ENCODE measurements at regions not wholly inside any gene's neighbourhood (a gene's known extent, or its start where the extent isn't known, plus 50 kb on each side); places are given as distances from the start of the nearest gene placed in this dataset.
"Not testable (repeated sequence)": the region's sequence is repeated elsewhere in the genome, so short reads cannot be mapped to it uniquely, and the experiment has no call there.

DNA sequence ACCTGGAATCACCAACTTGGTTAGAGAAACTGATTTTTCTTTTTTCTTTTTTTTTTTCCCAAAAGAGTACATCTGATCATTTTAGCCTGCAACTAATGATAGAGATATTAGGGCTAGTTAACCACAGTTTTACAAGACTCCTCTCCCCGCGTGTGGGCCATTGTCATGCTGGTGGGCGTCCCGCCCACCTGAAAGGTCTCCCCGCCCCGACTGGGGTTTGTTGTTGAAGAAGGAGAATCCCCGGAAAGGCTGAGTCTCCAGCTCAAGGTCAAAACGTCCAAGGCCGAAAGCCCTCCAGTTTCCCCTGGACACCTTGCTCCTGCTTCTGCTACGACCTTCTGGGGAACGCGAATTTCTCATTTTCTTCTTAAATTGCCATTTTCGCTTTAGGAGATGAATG is 162.0 kb downstream of the RTL9 start:
- POLR2A ChIA-PET, result not testable (repeated sequence)

DNA sequence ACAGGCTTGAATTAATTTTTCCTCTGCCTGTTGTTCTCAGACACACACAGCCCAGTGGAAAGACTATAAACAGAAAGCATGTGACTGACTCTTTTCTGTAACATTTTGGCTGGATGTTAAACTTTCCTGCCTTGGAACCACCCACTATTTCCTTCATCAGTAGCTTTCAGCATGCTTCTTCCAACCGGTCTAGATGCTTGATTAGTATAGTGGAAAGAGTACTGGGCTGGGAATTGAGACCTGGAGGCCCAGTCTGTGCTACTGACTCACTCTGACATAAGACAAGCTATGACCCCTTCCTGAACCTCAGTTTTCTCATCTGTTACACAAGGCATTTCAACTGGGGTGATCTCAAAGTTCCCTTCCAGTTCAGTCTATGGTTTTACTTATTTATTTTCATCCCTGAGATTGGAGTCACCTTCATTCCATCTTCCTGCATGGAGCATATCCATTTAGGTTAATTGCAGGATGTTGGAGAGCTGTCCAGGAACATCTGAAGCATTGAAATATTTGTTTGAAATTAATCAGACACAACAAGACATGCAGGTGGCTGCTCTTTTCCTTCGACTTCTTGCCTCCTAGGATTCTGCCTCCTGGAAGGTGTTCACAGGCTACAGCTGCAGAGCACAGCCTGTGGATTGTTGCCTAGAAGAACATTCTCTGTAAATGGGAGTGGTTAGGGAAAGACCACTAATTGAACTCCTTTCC is 173.4 kb downstream of the RTL9 start:
- H3K4me3 Mint-ChIP-seq, result no peak overlapping the region
- H3K36me3 Mint-ChIP-seq (ENCODE audit: low read depth), result no peaks in the 10 kb centered on the region
- intact Hi-C loops (cut with DNase I, micrococcal nuclease), result no loop called here
- CTCF ChIA-PET, result no interaction called here
- H3K27ac Mint-ChIP-seq, result no peak overlapping the region
- H3K9me3 Mint-ChIP-seq (ENCODE audit: low read depth), result no peaks in the 10 kb centered on the region
- no peaks in the 10 kb centered on the region for H3K4me1 Mint-ChIP-seq
- DNase-seq (no peak), ATAC-seq (no peak)
- no peaks in the 10 kb centered on the region for H3K27me3 Mint-ChIP-seq
- POLR2A ChIA-PET, result no interaction called here

More for the DNA sequence above, 162.0 kb downstream of the RTL9 start:
- H3K27ac Mint-ChIP-seq; H3K27me3 Mint-ChIP-seq; H3K9me3 Mint-ChIP-seq (ENCODE audit: low read depth); ATAC-seq; H3K4me1 Mint-ChIP-seq; DNase-seq; H3K4me3 Mint-ChIP-seq; CTCF ChIA-PET; H3K36me3 Mint-ChIP-seq (ENCODE audit: low read depth); intact Hi-C loops (cut with DNase I, micrococcal nuclease): not testable (repeated sequence)

DNA sequence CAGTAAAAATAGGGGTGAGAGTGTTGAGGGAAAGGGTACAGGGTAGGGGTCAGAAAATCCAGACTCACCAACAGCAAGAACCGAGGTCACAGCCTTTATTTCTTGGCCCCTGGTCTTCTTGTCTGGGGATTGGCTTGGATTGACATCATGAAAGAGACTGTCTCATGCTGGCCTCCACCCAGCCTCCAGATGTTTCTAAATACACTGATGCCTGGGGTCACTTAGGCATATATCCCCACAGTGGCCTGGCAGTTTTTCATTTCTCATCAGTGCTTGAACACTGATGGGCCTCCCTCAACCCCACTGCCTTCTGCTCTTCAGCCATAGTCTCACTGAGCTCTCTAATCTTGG is 173.9 kb downstream of the RTL9 start:
- Mint-ChIP-seq H3K4me3 (no peak overlapping the region), H3K4me1 (no peaks in the 10 kb centered on the region), H3K27me3 (no peaks in the 10 kb centered on the region), H3K36me3 (ENCODE audit: low read depth) (no peaks in the 10 kb centered on the region), H3K27ac (no peak overlapping the region), H3K9me3 (ENCODE audit: low read depth) (no peaks in the 10 kb centered on the region)
- ATAC-seq, result no peak
- ChIA-PET POLR2A (no interaction called here), CTCF (no interaction called here)
- intact Hi-C loops (cut with DNase I, micrococcal nuclease), result no loop called here
- no peak for DNase-seq

DNA sequence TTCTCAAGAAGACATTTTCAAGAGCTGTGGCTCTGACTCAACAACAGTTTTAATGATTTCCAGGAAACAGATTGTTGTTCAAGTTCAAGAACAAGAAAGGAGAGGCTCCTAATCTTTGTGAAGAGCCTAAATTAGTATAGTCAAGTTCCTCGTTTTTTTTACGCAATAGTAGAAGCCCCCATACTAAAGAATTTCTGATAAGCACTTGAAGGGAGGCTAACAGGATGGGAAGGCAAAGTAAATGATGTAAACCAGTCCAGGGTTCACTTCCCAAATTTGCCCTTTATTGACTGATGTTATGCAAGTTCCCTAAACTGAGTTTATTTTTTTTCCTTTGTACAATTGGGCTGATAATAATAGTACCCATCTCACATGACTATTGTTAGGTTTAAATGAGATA is 178.2 kb downstream of the RTL9 start:
- Mint-ChIP-seq H3K4me1 (no peaks in the 10 kb centered on the region), H3K9me3 (ENCODE audit: low read depth) (no peaks in the 10 kb centered on the region), H3K27me3 (no peaks in the 10 kb centered on the region), H3K36me3 (ENCODE audit: low read depth) (no peaks in the 10 kb centered on the region), H3K4me3 (no peak overlapping the region), H3K27ac (no peak overlapping the region)
- ATAC-seq, result no peak
- intact Hi-C loops (cut with DNase I, micrococcal nuclease), result no loop called here
- ChIA-PET CTCF (no interaction called here), POLR2A (no interaction called here)
- no peak for DNase-seq

DNA sequence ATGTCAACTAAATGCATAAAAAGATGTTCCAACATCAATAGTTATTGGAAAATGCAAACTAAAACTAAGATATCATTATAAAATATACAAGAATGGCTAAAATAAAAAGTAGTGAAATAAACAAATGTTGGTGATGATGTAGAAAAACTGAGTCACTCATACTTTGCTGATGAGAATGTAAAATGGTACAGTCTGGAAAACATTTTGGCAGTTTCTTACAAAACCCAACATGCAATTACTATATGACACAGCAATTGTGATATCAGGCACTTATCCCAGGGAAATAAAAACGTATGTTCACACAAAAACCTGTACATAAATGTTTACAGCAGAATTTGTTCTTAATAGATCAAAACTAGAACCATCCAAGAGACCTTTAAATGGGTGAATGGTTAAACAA is 182.6 kb downstream of the RTL9 start:
- DNase-seq (no peak), ATAC-seq (no peak)
- POLR2A ChIA-PET, result no interaction called here
- Mint-ChIP-seq H3K36me3 (ENCODE audit: low read depth) (no peaks in the 10 kb centered on the region), H3K9me3 (ENCODE audit: low read depth) (no peaks in the 10 kb centered on the region), H3K4me1 (no peaks in the 10 kb centered on the region), H3K4me3 (no peak overlapping the region), H3K27me3 (no peaks in the 10 kb centered on the region), H3K27ac (no peak overlapping the region)
- intact Hi-C loops (cut with DNase I, micrococcal nuclease), result no loop called here
- CTCF ChIA-PET, result no interaction called here

DNA sequence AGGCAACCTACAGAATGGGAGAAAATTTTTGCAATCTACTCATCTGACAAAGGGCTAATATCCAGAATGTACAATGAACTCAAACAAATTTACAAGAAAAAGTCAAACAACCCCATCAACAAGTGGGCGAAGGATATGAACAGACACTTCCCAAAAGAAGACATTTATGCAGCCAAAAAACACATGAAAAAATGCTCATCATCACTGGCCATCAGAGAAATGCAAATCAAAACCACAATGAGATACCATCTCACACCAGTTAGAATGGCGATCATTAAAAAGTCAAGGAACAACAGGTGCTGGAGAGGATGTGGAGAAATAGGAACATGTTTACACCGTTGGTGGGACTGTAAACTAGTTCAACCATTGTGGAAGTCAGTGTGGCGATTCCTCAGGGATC is 192.2 kb downstream of the RTL9 start:
- POLR2A ChIA-PET; H3K27me3 Mint-ChIP-seq; H3K9me3 Mint-ChIP-seq (ENCODE audit: low read depth); H3K4me1 Mint-ChIP-seq; H3K36me3 Mint-ChIP-seq (ENCODE audit: low read depth); CTCF ChIA-PET; DNase-seq; H3K27ac Mint-ChIP-seq; ATAC-seq; intact Hi-C loops (cut with DNase I, micrococcal nuclease); H3K4me3 Mint-ChIP-seq: not testable (repeated sequence)

DNA sequence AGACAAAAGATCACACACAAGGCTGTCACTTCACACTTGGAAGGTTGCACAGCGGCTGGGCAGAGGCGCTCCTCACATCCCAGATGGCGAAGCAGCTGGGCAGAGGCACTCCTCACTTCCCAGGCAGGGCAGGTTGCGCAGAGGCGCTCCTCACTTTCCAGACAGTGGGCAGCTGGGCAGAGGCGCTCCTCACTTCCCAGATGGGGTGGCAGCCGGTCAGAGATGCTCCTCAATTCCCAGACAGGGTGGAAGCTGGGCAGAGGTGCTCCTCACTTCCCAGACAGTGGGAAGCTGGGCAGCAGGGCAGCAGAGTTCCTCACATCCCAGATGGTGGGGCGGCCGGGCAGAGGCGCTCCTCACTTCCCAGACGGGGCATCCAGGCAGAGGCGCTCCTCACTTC is 199.2 kb downstream of the RTL9 start:
- H3K9me3 Mint-ChIP-seq (ENCODE audit: low read depth), result peaks cover 2% of the 10 kb centered on the region
- no peak overlapping the region for H3K4me3 Mint-ChIP-seq
- intact Hi-C loops (cut with DNase I, micrococcal nuclease), result no loop called here
- DNase-seq (no peak), ATAC-seq (no peak)
- POLR2A ChIA-PET, result no interaction called here
- CTCF ChIA-PET, result no interaction called here
- no peaks in the 10 kb centered on the region for H3K27me3 Mint-ChIP-seq
- peaks cover 2% of the 10 kb centered on the region for H3K36me3 Mint-ChIP-seq (ENCODE audit: low read depth)
- no peak overlapping the region for H3K27ac Mint-ChIP-seq
- H3K4me1 Mint-ChIP-seq, result no peaks in the 10 kb centered on the region

DNA sequence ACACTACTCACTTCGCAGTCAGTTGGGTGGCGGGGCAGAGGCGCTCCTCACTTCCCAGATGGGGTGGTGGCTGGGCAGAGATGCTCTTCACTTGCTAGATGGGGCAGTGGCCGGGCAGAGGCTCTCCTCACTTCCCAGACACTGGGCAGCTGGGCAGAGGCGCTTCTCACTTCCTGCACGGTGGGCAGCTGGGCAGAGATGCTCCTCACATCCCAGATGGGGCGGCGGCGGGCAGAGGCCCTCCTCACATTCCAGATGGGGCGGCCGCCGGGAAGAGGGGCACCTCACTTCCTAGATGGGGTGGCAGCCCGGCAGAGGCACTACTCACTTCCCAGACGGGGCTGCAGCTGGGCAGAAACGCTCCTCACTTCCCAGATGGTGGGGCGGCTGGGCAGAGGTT is 199.8 kb downstream of the RTL9 start:
- ATAC-seq (no peak), DNase-seq (no peak)
- peaks cover 2% of the 10 kb centered on the region for H3K9me3 Mint-ChIP-seq (ENCODE audit: low read depth)
- no peak overlapping the region for H3K4me3 Mint-ChIP-seq
- H3K27ac Mint-ChIP-seq, result no peak overlapping the region
- ChIA-PET CTCF (no interaction called here), POLR2A (no interaction called here)
- H3K4me1 Mint-ChIP-seq, result no peaks in the 10 kb centered on the region
- intact Hi-C loops (cut with DNase I, micrococcal nuclease), result no loop called here
- H3K27me3 Mint-ChIP-seq, result no peaks in the 10 kb centered on the region
- H3K36me3 Mint-ChIP-seq (ENCODE audit: low read depth), result peaks cover 2% of the 10 kb centered on the region

DNA sequence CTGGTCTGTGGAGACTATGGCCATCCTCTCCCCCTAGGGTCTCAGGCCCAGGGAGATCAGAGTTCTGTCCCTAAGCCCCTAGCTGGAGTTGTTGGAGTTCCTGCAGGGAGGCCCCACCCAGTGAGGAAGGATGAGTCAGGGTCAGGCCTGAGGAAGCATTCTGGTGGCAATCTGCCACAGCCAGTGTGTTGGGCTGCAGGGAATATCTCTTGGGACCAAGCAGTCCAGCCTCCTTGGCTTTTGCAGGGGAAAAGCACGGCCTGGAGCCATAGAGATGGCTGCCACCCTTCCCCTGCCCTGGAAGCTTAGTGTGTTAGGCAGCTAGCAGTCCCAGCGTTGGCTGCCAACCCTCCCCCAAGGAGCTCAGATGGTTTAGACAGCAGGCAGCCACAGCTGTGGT is 202.4 kb downstream of the RTL9 start:
- ATAC-seq (no peak), DNase-seq (no peak)
- no peak overlapping the region for H3K27ac Mint-ChIP-seq
- peaks cover 2% of the 10 kb centered on the region for H3K36me3 Mint-ChIP-seq (ENCODE audit: low read depth)
- intact Hi-C loops (cut with DNase I, micrococcal nuclease), result no loop called here
- H3K4me3 Mint-ChIP-seq, result no peak overlapping the region
- ChIA-PET POLR2A (no interaction called here), CTCF (no interaction called here)
- peaks cover 2% of the 10 kb centered on the region for H3K9me3 Mint-ChIP-seq (ENCODE audit: low read depth)
- H3K4me1 Mint-ChIP-seq, result no peaks in the 10 kb centered on the region
- H3K27me3 Mint-ChIP-seq, result no peaks in the 10 kb centered on the region

DNA sequence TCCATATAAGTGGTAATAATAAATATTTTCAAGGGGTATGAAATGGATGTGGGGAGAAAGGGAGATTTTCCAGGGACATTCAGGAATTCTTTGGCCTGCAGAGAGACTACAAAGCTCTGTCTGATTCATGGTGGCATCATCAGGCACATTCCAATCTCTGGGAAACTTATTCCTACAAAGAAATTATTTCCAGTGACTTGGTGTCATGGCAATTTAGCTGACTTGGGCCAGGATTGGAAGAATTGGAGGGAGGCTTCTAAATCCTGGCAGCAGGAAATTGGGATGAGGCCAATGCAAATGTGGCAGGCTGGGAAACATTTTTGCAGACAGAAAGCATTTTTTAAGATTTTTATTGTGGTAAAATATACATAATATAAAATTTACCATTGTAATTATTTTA is 204.6 kb downstream of the RTL9 start:
- intact Hi-C loops (cut with DNase I, micrococcal nuclease), result no loop called here
- no peak overlapping the region for H3K27ac Mint-ChIP-seq
- ChIA-PET POLR2A (no interaction called here), CTCF (no interaction called here)
- no peaks in the 10 kb centered on the region for H3K4me1 Mint-ChIP-seq
- DNase-seq (no peak), ATAC-seq (no peak)
- H3K36me3 Mint-ChIP-seq (ENCODE audit: low read depth), result no peaks in the 10 kb centered on the region
- no peaks in the 10 kb centered on the region for H3K9me3 Mint-ChIP-seq (ENCODE audit: low read depth)
- no peaks in the 10 kb centered on the region for H3K27me3 Mint-ChIP-seq
- no peak overlapping the region for H3K4me3 Mint-ChIP-seq

DNA sequence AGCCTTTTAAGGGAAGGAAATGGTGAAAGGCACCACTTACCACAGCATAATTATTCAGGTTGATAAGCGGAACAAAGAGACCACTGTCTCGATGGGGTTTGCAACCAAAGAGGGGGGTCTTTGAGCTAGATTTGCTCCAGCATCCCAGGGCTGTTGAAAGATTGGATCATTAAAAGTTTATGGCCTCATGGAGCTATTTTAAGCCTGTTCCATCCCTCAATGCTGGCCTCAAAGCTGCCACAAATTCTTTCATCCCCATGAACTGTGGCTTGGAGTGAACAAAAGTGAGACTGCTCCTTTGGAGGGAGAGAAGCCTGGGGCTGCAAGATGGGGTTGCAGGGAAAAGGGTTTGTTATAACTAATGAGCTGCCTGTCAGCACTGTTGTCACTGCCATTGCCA is 209.8 kb downstream of the RTL9 start:
- no peak overlapping the region for H3K27ac Mint-ChIP-seq
- ChIA-PET POLR2A (interaction anchor here (0.6 kb wide), 1 partner anchor 582 kb away, joined by 3 read pairs; no protein-coding TSS in a partner anchor), CTCF (no interaction called here)
- no peak overlapping the region for H3K4me3 Mint-ChIP-seq
- intact Hi-C loops (cut with DNase I, micrococcal nuclease), result no loop called here
- H3K36me3 Mint-ChIP-seq (ENCODE audit: low read depth), result no peaks in the 10 kb centered on the region
- ATAC-seq, result no peak
- DNase-seq, result no peak
- peaks cover 5% of the 10 kb centered on the region for H3K4me1 Mint-ChIP-seq
- no peaks in the 10 kb centered on the region for H3K27me3 Mint-ChIP-seq
- H3K9me3 Mint-ChIP-seq (ENCODE audit: low read depth), result no peaks in the 10 kb centered on the region

DNA sequence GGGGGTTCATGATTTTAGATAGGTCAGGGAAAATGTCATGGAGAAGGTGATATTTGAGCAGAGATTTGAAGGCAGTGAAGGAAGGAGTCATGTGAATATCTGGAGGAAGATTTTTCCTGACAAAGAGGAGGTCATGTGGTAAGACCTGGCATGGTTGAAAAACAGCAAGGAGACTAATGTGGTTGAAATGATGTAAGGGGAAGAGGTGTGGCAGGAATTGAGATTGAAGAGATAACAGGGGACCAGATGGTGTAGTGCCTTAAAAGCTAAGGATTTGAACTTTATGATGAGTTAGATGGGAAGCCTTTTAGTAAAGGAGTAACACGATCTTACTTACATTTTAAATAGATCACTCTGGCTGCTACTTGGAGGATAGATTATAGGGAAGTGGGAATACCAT is 210.9 kb downstream of the RTL9 start:
- ChIA-PET CTCF (no interaction called here), POLR2A (no interaction called here)
- no peaks in the 10 kb centered on the region for H3K27me3 Mint-ChIP-seq

DNA sequence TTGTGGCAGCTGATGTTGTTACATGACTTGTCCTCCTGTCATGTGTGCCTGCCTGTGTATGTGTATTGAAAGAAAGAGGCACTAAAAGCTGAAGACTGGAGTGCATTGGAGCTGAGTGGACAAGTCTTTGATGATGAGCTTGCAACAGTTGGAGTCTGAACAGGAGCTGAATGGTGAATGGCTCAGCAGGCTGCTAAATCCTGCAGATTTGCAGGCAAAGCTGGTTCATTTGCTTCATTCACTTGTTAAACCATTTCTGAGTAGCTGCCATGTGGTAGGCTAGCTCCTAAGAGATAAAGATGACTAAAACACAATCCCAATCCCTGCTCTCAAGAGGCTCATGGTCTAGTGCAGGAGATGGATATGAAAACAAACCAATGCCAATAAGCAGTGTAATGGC is 217.3 kb downstream of the CHRDL1 start:
- ATAC-seq, result no peak
- no peaks in the 10 kb centered on the region for H3K9me3 Mint-ChIP-seq (ENCODE audit: low read depth)
- CTCF ChIA-PET, result no interaction called here
- no peaks in the 10 kb centered on the region for H3K36me3 Mint-ChIP-seq (ENCODE audit: low read depth)
- no peaks in the 10 kb centered on the region for H3K27me3 Mint-ChIP-seq
- no peak for DNase-seq
- POLR2A ChIA-PET, result no interaction called here
- H3K4me3 Mint-ChIP-seq, result no peak overlapping the region
- no peak overlapping the region for H3K27ac Mint-ChIP-seq
- intact Hi-C loops (cut with DNase I, micrococcal nuclease), result no loop called here
- H3K4me1 Mint-ChIP-seq, result no peaks in the 10 kb centered on the region

More for the DNA sequence above, 210.9 kb downstream of the RTL9 start:
- no peak for DNase-seq
- Mint-ChIP-seq H3K9me3 (ENCODE audit: low read depth) (no peaks in the 10 kb centered on the region), H3K36me3 (ENCODE audit: low read depth) (no peaks in the 10 kb centered on the region), H3K4me3 (no peak overlapping the region), H3K4me1 (peaks cover 5% of the 10 kb centered on the region), H3K27ac (no peak overlapping the region)
- ATAC-seq, result no peak
- intact Hi-C loops (cut with DNase I, micrococcal nuclease), result no loop called here
